ENCODE measurements at regions not wholly inside any gene's neighbourhood (a gene's known extent, or its start where the extent isn't known, plus 50 kb on each side); places are given as distances from the start of the nearest gene placed in this dataset.

DNA sequence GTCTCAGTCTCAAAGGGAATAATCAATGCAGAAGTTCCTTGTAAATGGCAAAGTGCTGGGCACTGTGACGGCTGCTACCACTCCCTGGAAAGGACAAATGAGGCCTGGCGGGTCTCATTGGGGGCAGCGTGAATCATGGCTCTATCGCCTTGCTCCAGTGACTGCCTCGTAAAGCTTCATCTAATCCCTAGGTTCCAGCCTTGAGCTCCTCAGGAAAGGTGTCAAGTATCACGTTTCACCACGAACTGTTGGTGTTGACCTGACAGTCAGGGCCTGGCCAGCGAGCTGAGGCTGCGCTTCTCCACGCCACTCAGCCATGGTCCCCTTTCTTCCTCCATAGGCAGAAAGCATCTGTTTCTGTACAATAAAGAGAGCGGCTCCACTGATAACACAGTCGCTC, 126.7 kb upstream of the ZNF32 start:
- TF ChIP-seq, protein P1, sequence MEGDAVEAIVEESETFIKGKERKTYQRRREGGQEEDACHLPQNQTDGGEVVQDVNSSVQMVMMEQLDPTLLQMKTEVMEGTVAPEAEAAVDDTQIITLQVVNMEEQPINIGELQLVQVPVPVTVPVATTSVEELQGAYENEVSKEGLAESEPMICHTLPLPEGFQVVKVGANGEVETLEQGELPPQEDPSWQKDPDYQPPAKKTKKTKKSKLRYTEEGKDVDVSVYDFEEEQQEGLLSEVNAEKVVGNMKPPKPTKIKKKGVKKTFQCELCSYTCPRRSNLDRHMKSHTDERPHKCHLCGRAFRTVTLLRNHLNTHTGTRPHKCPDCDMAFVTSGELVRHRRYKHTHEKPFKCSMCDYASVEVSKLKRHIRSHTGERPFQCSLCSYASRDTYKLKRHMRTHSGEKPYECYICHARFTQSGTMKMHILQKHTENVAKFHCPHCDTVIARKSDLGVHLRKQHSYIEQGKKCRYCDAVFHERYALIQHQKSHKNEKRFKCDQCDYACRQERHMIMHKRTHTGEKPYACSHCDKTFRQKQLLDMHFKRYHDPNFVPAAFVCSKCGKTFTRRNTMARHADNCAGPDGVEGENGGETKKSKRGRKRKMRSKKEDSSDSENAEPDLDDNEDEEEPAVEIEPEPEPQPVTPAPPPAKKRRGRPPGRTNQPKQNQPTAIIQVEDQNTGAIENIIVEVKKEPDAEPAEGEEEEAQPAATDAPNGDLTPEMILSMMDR (conservative IDR thresholded peaks at IDR 0.05; ENCODE audit: low read depth, low read length), result no peak
- no peak for DNase-seq (ENCODE audit: low read depth)
- no peak overlapping the region for H3K4me3 ChIP-seq (ENCODE audit: low read length)

DNA sequence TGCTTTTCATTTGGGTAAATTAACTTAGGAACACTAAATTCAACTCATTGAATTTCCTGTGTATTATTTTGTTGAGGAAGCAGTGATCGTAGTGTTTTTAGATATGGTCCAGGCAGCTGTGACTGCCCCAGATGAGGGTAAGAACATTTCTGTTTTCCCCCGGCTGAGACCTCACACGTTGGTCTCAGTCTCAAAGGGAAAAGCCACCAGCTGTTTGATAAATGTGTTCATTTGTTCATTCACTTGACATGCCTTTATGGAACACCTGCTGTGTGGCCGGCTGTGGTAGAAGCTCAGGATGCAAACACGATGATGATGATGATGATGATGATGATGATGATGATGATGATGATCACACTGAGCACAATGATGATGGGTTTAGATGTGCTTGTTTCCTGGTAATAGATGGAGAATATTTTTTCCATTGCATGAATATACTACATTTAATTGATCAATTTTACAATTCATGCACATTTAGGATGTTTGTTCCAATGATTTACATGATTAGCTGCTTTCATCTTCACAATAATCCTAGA, 125.6 kb upstream of the ZNF32 start:
- no peak overlapping the region for H3K4me3 ChIP-seq (ENCODE audit: low read length)
- TF ChIP-seq, protein P1 (conservative IDR thresholded peaks at IDR 0.05; ENCODE audit: low read depth, low read length), result no peak
- DNase-seq (ENCODE audit: low read depth), result no peak

DNA sequence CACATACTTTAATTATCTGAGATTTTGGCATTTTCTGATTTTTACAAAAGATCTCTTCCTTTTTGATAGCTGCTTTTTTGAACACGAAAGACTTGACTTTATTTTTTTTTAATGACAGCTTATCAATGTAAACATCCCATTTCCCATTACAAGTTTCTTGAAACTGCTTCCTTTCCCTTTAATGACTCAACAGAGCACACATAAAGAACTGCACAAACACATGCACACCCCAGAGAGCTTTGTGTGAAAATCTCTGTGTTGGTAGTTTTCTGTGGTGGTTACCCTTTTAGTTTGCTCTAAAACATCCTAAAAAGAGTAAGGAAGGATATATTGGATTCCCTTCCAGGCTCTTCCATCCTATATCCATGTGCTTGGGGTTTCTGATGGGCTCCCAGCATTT, 125.1 kb upstream of the ZNF32 start:
- TF ChIP-seq, protein P1 (conservative IDR thresholded peaks at IDR 0.05; ENCODE audit: low read depth, low read length), result no peak

DNA sequence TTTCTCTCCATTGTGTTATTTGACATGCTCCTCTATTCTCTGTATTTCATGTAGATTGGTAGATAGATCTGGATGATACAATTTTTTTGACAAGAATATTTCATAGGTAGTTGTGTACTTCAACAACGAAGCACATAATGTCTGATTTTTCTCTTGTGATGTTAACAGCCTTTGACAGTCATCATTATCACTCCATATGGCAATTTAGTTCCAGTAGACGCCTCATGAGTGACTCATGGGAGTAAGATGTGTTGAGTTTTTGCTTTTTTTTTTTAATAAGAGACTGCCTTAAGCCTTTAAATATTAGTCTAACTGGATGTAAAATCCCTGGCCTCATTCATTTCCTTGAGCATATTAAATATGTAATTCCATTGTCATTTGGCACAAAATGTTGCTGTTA, 123.5 kb upstream of the ZNF32 start:
- no peak overlapping the region for H3K4me3 ChIP-seq (ENCODE audit: low read length)
- DNase-seq (ENCODE audit: low read depth), result no peak
- TF ChIP-seq, protein P1 (conservative IDR thresholded peaks at IDR 0.05; ENCODE audit: low read depth, low read length), result no peak

More for the DNA sequence above, 125.1 kb upstream of the ZNF32 start:
- DNase-seq (ENCODE audit: low read depth), result no peak
- H3K4me3 ChIP-seq (ENCODE audit: low read length), result no peak overlapping the region

DNA sequence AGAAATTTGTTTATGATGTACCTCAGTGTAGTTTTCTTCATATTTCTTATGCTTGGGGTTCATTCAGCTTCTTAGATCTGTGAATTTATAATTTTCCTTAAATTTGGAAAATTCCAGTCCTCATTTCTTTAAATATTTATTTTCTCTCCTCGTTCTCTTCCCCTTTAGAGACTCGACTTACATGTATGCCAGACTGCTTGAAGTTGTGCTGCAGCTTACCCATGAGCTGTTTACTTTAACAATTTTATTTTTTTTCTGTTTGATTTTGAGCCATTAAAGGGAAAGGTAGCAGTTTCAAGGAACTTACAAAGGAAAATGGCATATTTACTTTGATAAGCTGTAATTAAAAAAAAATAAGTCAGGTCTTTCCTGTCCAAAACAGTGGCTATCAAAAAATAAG, 123.0 kb upstream of the ZNF32 start:
- H3K4me3 ChIP-seq (ENCODE audit: low read length), result no peak overlapping the region
- TF ChIP-seq, protein P1 (conservative IDR thresholded peaks at IDR 0.05; ENCODE audit: low read depth, low read length), result no peak
- no peak for DNase-seq (ENCODE audit: low read depth)

DNA sequence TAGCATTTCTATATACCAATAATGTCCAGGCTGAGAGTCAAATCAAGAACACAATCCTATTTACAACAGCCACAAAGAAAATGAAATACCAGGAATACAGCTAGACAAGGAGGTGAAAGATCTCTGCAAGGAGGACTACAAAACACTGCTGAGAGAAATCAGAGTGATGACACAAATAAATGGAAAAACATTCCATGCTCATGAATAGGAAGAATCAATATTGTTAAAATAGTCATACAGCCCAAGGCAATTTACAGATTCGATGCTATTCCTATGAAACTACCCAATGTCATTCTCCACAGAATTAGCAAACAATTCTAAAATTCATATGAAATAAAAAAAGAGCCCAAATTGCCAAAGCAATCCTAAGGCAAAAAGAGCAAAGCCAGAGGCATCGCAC, 116.8 kb upstream of the ZNF32 start:
- no peak for DNase-seq (ENCODE audit: low read depth)
- H3K4me3 ChIP-seq (ENCODE audit: low read length), result no peak overlapping the region
- TF ChIP-seq, protein P1 (conservative IDR thresholded peaks at IDR 0.05; ENCODE audit: low read depth, low read length), result no peak

DNA sequence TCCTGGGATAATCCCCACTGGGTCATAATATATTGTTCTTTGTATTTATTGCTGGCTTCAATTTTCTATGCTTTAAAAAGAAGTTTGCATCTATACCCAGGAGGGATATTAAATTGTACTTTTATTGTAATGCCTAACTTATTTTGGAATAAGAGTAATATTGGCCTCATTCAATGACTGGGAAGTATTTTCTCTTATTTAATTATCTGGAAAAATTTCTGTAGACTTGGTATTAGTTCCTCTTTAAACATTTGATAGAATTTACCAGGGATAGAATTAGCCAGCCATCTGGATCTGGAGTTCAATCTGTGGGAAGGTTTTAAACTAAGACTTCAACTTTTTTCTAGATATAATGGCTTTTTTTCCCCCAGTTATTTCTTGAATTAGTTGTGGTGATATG, 115.2 kb upstream of the ZNF32 start:
- TF ChIP-seq, protein P1 (conservative IDR thresholded peaks at IDR 0.05; ENCODE audit: low read depth, low read length), result no peak
- H3K4me3 ChIP-seq (ENCODE audit: low read length), result no peak overlapping the region
- no peak for DNase-seq (ENCODE audit: low read depth)
